HUES48 (cell line): ENCODE measurements at regions not wholly inside any gene's neighbourhood (a gene's known extent, or its start where the extent isn't known, plus 50 kb on each side); places are given as distances from the start of the nearest gene placed in this dataset.

Experiments
- H3K27ac ChIP-seq: one replicate; pipeline ENCODE4 v1.7.0; 2013; ENCODE audit warnings: low read depth, low read length, inconsistent platforms
- H3K27me3 ChIP-seq: 2 replicates; pipeline ENCODE4 v1.6.1; 2013; ENCODE audit warnings: mild to moderate bottlenecking, low read length; ENCODE audit not compliant: control insufficient read depth, insufficient read depth
- H3K36me3 ChIP-seq: 2 replicates; pipeline ENCODE4 v1.6.1; 2013; ENCODE audit warnings: low read length; ENCODE audit not compliant: control insufficient read depth, insufficient read depth
- H3K4me1 ChIP-seq: 2 replicates; pipeline ENCODE4 v1.6.1; 2013; ENCODE audit warnings: mild to moderate bottlenecking, low read length; ENCODE audit not compliant: control insufficient read depth, insufficient read depth
- H3K4me3 ChIP-seq: 2 replicates; pipeline ENCODE4 v1.5.1; 2013; ENCODE audit warnings: mild to moderate bottlenecking, low read depth, low read length
- H3K9ac ChIP-seq: 2 replicates; pipeline ENCODE4 v1.6.1; 2013; ENCODE audit warnings: mild to moderate bottlenecking, low read depth, low read length, moderate library complexity
- H3K9me3 ChIP-seq: 2 replicates; pipeline ENCODE4 v1.6.1; 2013; ENCODE audit warnings: low read length; ENCODE audit not compliant: control insufficient read depth, insufficient read depth

DNA sequence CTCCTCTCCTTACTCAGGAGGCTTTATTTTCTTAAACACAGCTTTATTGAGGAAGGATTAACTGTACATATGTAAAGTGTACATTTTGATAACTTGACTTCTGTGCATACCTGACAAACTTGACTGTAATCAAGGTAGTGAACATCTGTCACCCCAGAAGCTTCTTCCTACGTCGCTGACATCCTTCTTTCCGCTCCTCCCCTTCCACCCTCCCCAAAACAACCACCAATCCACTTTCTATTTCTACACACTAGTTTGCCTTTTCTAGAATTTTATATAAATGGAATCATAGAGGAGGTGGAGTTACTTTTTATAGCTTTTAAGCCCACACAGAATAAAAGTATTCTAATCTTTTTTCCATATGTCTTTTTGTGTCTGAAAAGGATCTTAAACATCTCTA is 225.2 kb upstream of the RBFOX1 start:
- Histone ChIP-seq H3K9me3 (no peaks in the 10 kb centered on the region), H3K36me3 (no peaks in the 10 kb centered on the region), H3K4me3 (no peak overlapping the region), H3K27ac (no peak overlapping the region), H3K27me3 (no peaks in the 10 kb centered on the region), H3K9ac (no peak overlapping the region), H3K4me1 (no peaks in the 10 kb centered on the region)

GRCh38 chr16:7103056-7103455 is 229.6 kb upstream of the RBFOX1 start:
- no peaks in the 10 kb centered on the region; the same call in 1 of the 2 replicates for H3K4me1 ChIP-seq
- no peaks in the 10 kb centered on the region for H3K9me3 ChIP-seq
- H3K36me3 ChIP-seq = no peaks in the 10 kb centered on the region
- no peak overlapping the region for H3K27ac ChIP-seq
- H3K4me3 ChIP-seq = no peak overlapping the region
- H3K9ac ChIP-seq = no peak overlapping the region
- H3K27me3 ChIP-seq = no peaks in the 10 kb centered on the region

DNA sequence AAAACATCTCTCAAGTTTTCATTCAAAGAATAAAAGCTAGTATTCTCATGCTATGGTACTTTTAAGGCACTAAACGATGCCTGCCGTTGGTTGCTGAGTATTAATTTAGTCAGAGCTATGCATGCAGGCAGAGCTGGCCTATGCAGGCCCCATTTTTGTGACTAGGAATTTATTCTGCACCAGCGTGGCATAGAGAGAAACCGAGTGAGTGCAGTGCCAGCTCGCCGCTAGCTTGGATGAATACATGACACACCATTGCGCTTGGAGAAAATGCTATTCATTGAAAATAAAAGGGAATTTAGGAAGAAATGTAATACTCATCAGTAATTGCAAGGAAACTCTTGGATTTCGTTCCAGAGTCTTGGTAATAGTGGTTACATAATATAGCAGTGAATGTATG is 231.6 kb upstream of the RBFOX1 start:
- no peaks in the 10 kb centered on the region for H3K9me3 ChIP-seq
- no peak overlapping the region for H3K9ac ChIP-seq
- H3K27ac ChIP-seq = no peak overlapping the region
- H3K4me1 ChIP-seq = peaks cover 11% of the 10 kb centered on the region
- H3K36me3 ChIP-seq = no peaks in the 10 kb centered on the region
- H3K4me3 ChIP-seq = no peak overlapping the region
- H3K27me3 ChIP-seq = no peaks in the 10 kb centered on the region

GRCh38 chr16:7097518-7097917 is 235.1 kb upstream of the RBFOX1 start:
- Histone ChIP-seq H3K27me3 (no peaks in the 10 kb centered on the region), H3K4me3 (no peak overlapping the region), H3K9me3 (no peaks in the 10 kb centered on the region), H3K4me1 (peaks cover 11% of the 10 kb centered on the region), H3K9ac (no peak overlapping the region), H3K36me3 (no peaks in the 10 kb centered on the region), H3K27ac (no peak overlapping the region)

GRCh38 chr16:7093511-7093910 is 239.1 kb upstream of the RBFOX1 start:
- Histone ChIP-seq H3K27ac (no peak overlapping the region), H3K4me3 (no peak overlapping the region), H3K36me3 (no peaks in the 10 kb centered on the region), H3K27me3 (no peaks in the 10 kb centered on the region), H3K9me3 (no peaks in the 10 kb centered on the region), H3K9ac (no peak overlapping the region), H3K4me1 (peaks cover 49% of the 10 kb centered on the region)

GRCh38 chr16:7090628-7091115 is 242.0 kb upstream of the RBFOX1 start:
- Histone ChIP-seq H3K36me3 (no peaks in the 10 kb centered on the region), H3K27me3 (no peaks in the 10 kb centered on the region), H3K9ac (no peak overlapping the region), H3K4me3 (no peak overlapping the region; the same call in 1 of the 2 replicates), H3K27ac (no peak overlapping the region), H3K4me1 (peaks cover 43% of the 10 kb centered on the region), H3K9me3 (no peaks in the 10 kb centered on the region)

GRCh38 chr16:7089751-7090150 is 242.9 kb upstream of the RBFOX1 start:
- no peak overlapping the region for H3K27ac ChIP-seq
- H3K9ac ChIP-seq = no peak overlapping the region
- H3K4me3 ChIP-seq = no peak overlapping the region
- H3K4me1 ChIP-seq = peaks cover 43% of the 10 kb centered on the region
- H3K27me3 ChIP-seq = no peaks in the 10 kb centered on the region
- no peaks in the 10 kb centered on the region for H3K36me3 ChIP-seq
- no peaks in the 10 kb centered on the region for H3K9me3 ChIP-seq

GRCh38 chr16:7088711-7089110 is 243.9 kb upstream of the RBFOX1 start:
- no peaks in the 10 kb centered on the region for H3K27me3 ChIP-seq
- H3K4me1 ChIP-seq = peaks cover 43% of the 10 kb centered on the region
- H3K9me3 ChIP-seq = no peaks in the 10 kb centered on the region
- H3K27ac ChIP-seq = no peak overlapping the region
- no peak overlapping the region for H3K4me3 ChIP-seq
- H3K9ac ChIP-seq = no peak overlapping the region
- H3K36me3 ChIP-seq = no peaks in the 10 kb centered on the region

GRCh38 chr16:7086822-7087616 is 245.6 kb upstream of the RBFOX1 start:
- H3K27ac ChIP-seq = no peak overlapping the region
- peaks cover 39% of the 10 kb centered on the region for H3K4me1 ChIP-seq
- no peak overlapping the region for H3K4me3 ChIP-seq
- no peaks in the 10 kb centered on the region for H3K36me3 ChIP-seq
- no peaks in the 10 kb centered on the region for H3K27me3 ChIP-seq
- H3K9ac ChIP-seq = no peak overlapping the region
- no peaks in the 10 kb centered on the region for H3K9me3 ChIP-seq

DNA sequence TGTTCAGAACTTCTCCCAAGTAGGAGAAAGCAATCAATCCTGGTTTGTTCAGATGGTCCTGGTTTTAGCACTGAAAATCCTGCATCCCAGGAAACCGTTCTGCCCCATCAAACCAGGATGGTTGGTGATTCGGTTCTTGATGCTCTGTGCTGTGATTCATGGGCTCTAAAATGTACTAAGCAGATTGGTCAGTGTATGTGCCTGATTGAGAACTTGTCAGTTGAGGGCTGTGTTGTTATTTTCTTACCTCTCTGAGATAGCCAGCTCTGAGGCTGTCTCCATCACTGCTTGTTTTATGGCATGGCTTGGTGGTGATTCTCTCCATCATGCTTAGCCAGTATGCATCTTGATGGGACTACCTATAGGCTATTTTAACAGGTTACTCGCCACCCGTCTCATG is 246.9 kb upstream of the RBFOX1 start:
- Histone ChIP-seq H3K27me3 (no peaks in the 10 kb centered on the region), H3K4me3 (no peak overlapping the region), H3K9me3 (no peaks in the 10 kb centered on the region), H3K27ac (no peak overlapping the region), H3K36me3 (no peaks in the 10 kb centered on the region), H3K4me1 (peaks cover 27% of the 10 kb centered on the region), H3K9ac (no peak overlapping the region)

DNA sequence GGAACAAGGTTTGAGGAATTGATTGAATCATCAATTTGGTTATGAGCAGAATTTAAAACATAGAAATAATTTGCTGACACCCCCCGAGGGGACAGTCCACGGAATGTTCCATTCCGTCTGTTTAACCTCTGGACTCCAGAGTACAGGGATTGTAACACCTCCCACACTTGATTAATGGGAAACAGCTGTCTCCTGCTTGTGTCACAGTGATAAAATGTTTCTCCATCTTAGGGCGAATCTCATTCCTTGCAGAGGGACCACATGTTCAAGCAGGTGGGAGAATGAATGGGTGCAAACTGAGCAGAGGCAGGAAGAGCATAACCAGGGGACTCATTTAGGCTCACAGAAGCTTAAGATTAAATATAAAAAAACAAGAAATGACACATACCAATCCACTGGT is 249.5 kb upstream of the RBFOX1 start:
- Histone ChIP-seq H3K9me3 (no peaks in the 10 kb centered on the region), H3K36me3 (no peaks in the 10 kb centered on the region), H3K9ac (no peak overlapping the region), H3K4me1 (peaks cover 3% of the 10 kb centered on the region; the same call in 1 of the 2 replicates), H3K4me3 (no peak overlapping the region), H3K27me3 (no peaks in the 10 kb centered on the region), H3K27ac (no peak overlapping the region)
